Inflammatory macrophage treated with lipopolysaccharide for 1 hour (primary cell): ENCODE measurements at regions not wholly inside any gene's neighbourhood (a gene's known extent, or its start where the extent isn't known, plus 50 kb on each side); places are given as distances from the start of the nearest gene placed in this dataset.

Experiments used
- DNase-seq, 2 donors: peaks; one replicate each; pipeline ENCODE4 v3.0.0-alpha.2; 2020 to 2022

DNA sequence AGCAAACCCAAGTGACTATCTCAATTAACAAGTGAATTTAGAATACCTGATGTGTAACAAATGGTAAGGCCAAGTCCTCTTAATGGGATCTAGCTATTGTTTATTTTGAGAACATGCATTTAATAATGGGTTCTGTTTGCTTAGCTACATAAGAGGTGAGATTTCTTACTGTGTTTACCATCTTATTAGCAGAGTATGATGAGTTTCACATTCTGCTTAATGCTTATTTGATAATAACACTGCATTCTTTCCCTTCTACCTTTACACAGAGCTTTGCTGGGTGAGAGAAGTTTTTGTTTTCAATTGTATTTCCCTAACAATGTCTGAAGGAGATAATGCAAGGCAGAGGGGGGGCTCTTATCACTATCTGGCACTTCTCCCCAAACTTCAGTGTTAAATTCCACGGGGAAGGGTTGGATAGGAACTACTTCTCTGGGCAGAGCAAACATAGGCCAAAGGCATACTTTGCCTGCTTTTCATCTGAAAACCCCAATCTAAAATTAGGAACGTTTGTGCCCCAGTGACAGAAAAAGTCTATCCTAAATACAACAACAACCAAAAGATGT lies 129.0 kb upstream of the ATXN7L3B start:
- DNase-seq: no peak

DNA sequence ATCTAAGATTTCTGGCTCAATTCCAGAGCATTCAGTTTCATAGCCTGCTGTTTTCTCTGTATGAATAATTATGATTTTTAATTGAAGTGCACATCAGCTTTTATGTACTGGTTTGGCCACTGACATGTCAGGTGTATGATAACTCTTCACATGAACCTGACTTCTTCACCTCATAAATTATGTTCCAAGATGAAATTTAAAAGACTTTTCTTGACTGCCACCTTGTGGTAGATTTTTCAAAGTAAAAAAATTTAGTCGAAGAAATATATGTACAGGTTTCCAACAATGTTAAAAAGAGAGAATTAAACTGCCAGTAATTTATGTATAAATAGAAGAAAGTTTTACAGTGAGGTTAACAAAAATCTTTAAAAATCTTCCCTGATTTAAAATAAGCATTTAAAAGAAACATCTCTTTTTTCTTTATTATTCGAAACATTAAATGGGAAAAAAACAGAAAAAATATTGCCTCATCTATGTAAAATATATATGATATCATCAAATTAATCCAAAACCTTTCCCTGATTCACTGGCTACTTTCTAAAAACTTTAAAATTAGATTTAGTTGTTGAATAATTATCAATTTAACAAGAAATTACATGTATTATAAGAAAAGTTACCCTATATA lies 124.9 kb upstream of the ATXN7L3B start:
- peak; percentile 1 to 48 for DNase-seq

GRCh38 chr12:74415633-74416032 lies 122.0 kb upstream of the ATXN7L3B start:
- peak; percentile 3 to 9 for DNase-seq

DNA sequence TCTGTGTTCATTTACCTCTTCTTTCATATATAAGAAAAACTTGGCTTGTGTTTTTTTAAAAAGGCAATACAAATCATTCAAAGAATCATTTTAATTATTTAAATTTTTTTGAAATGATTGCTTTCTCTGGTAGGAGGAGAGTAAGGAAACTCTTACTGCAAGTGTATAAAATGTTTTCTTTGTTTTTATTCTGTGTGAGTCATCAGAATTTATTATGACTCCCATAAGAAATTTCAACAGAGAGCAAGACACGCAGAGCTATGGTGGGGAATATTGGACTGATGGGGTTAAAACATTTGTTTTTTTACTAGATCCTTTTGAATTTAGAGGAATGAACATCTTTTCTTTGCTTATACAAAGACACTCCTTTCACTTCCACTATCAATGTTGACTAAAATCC lies 119.1 kb upstream of the ATXN7L3B start:
- no peak for DNase-seq

- no peak for DNase-seq
These were observed 112.9 kb upstream of the ATXN7L3B start for GRCh38 chr12:74424778-74425177.

DNA sequence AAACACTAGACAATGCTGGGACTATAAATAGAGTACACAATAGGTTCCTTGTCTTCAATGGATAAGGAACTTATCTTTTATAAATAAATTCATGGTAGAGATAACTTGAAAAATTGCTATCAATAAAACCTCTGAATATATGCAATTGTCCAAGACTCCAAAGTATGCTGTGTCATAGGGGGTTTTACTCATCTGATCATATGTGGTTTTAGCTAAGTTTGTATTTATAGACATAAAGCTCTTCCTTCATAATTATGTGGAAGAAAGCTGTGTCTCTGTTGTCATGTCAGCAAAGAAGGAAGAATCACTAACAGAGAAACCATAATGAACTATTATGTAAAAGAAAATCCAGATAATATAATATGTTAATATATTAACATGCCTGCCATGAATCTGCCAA lies 111.5 kb upstream of the ATXN7L3B start:
- no peak for DNase-seq

- DNase-seq: no peak
These were observed 108.1 kb upstream of the ATXN7L3B start for GRCh38 chr12:74429535-74429934.

DNA sequence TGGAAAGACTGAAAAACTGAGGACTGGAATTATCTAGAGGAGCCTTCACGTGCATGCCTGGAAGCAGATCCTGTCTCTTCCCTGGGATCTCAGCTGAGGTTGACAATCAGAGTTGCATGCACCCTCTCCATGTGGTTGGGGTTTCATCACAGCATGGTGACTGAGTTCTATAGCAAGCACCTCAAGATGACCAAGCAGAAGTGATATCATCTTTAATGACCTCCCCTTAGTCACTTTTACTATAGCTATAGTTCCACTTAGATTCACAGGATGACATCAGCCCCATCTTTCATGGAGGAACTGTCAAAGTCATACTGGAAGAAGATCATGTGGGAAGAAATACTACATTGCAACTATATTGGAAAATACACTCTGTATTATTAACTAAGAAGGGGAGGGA lies 105.8 kb upstream of the ATXN7L3B start:
- peak; percentile 12 to 32 for DNase-seq

GRCh38 chr12:74440469-74440868 lies 97.2 kb upstream of the ATXN7L3B start:
- DNase-seq: no peak

DNA sequence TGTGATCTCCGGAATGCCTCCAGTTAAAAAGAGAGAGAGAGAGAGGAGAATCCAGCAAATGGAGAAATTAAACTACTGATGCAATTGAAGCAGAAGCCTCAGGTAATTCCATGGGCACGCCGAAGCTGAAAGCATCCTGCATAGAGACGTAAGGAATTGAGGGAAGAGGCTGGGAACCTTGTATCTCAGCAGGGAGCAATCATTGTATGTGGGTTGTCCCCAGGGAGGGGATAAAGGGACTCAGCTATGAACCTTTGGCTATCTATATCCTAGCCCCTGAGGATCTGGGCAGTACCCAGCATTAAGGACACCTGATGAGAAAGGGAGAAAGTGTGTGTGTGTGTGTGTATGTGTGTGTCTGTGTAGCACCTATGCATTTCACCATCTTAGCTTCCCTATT lies 95.8 kb upstream of the ATXN7L3B start:
- DNase-seq: no peak

- DNase-seq: no peak
These were observed 91.2 kb upstream of the ATXN7L3B start for GRCh38 chr12:74446466-74446865.

GRCh38 chr12:74449872-74450271 lies 87.8 kb upstream of the ATXN7L3B start:
- DNase-seq: no peak

DNA sequence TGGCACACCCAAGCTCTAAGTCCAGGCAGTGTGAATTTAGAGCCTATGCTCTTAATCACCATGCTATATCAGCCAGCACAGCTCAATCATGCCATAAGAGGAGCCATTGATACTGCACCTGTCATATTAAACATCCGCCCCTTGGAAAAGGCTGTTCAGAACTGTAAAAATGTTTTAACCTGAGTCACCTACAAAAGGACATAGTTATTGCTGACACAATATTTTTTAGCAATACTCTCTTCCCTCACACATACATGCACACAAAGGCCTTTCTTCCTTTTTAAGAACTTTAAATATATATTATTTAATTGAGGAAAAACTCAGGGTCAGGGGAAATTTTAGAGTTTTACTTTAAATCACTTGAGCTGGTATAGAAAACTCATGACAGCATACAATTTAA lies 83.5 kb upstream of the ATXN7L3B start:
- DNase-seq: no peak

DNA sequence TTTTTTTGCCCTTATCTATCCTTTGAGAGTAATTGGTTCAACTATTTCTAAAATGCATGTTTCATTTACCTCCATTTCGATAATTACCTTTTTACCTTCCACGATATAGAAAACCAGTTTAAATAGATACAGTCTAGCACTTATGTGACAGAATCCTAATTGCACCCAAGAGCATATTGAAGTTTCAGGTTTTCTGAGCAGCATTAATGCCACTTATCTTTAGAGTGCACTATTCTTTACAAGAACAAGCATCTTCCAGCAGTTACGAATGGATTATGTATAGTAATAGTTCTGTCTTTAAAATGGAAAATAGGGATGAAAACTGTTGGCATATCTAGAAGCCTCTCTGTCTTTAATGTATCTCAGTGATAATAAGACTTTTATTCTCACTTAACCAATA lies 82.2 kb upstream of the ATXN7L3B start:
- DNase-seq: no peak

- peak; percentile 20 to 69 for DNase-seq
These were observed 81.2 kb upstream of the ATXN7L3B start for GRCh38 chr12:74456431-74456830.

DNA sequence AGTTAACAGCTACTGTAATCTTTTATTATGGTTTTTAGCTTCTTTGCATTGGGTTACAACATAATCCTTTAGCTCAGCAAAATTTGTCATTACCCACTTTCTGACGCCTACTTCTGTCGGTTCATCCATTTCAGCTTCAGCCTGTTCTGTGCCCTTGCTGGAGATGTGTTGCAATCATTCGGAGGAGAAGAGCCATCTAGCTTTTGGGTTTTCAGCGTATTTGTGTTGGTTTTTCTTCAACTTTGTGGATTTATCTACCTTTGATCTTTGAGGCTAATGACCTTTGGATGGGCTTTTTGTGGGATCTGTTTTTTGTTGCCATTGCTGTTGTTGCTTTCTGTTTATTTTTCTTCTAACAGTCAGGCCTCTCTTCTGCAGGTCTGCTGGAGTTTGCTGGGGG lies 69.2 kb upstream of the ATXN7L3B start:
- no peak for DNase-seq

- no peak for DNase-seq
These were observed 61.4 kb upstream of the ATXN7L3B start for GRCh38 chr12:74476234-74476633.

- DNase-seq: no peak
These were observed 56.6 kb upstream of the ATXN7L3B start for GRCh38 chr12:74481078-74481477.

GRCh38 chr12:74482115-74482514 lies 55.5 kb upstream of the ATXN7L3B start:
- no peak for DNase-seq

- DNase-seq: no peak
These were observed 54.6 kb upstream of the ATXN7L3B start for GRCh38 chr12:74483057-74483456.
